M059J (cell line): ENCODE measurements at regions not wholly inside any gene's neighbourhood (a gene's known extent, or its start where the extent isn't known, plus 50 kb on each side); places are given as distances from the start of the nearest gene placed in this dataset.

ENCODE experiments used
- DNase-seq: peaks from one replicate; pipeline ENCODE4 v3.0.0-alpha.2; 2012; ENCODE audit warnings: low read depth

DNA sequence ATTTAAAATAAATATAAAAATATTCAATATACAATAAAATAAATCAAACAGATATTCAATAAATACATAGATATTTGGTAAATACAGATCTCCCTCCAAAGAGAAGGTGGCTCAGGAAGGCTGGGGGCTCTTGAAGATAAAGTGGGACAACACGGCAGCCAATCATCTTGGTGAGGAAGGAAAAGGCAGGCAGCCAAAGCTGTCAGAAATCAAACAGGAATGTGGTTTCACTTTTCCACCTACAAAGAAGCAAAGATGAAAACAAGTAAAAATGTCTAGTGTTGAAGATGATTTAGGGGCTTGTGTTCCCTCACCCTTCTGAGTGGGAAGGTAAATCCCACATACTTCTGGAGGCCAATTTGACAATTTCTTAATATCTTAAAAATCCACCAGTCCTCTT, 85.7 kb downstream of the B3GNT2 start:
- no peak for DNase-seq

DNA sequence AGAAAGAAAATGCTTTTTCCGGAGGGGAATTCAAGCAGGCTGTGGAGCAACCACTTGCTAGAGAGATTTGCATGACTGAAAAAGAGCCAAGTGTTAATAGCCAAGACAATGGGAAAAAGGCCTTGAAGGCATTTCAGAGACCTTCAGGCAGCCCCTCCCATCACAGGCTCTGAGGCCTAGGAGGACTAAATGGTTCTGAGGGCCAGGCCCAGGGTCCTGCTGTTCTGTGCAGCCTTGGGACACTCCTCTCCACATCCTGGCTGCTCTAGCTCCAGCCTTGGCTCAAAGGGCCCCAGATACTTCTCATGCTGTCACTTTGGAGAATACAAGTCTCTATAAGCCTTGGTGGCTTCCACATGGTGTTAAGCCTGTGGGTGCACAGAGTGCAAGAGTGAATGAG, 81.8 kb downstream of the B3GNT2 start:
- no peak for DNase-seq
